ENCODE measurements at regions not wholly inside any gene's neighbourhood (a gene's known extent, or its start where the extent isn't known, plus 50 kb on each side); places are given as distances from the start of the nearest gene placed in this dataset.

DNA sequence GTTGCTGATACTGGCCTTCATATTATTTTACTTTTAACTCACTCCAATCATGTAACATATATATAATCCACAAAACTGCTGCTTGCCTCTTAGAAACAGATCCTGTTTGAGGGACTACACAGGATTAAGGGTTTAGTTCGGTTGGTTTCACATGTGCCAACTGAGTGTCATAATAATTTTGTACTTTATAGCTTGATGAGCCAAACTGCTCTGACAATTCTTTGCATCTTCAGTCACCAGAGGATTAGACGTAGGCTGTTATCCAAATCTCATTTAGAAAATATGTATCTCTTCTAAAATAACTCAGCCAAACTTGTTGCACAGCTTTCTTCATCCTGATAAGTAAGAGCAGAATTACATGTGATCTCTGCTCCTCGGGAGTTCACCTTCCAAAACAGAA, 643.6 kb upstream of the PTCHD4 start:
- Mint-ChIP-seq H3K27me3 (ENCODE audit: low read depth, poor library complexity) (no peaks in the 10 kb centered on the region), H3K27ac (no peak overlapping the region), H3K36me3 (ENCODE audit: low read depth) (no peaks in the 10 kb centered on the region), H3K9me3 (no peaks in the 10 kb centered on the region), H3K4me3 (no peak overlapping the region), H3K4me1 (no peaks in the 10 kb centered on the region)
- no peak for DNase-seq
- TF ChIP-seq CTCF (IDR thresholded peaks at IDR 0.05) = no peak

GRCh38 chr6:48750861-48751260, 639.9 kb upstream of the PTCHD4 start:
- Mint-ChIP-seq H3K36me3 (ENCODE audit: low read depth) (no peaks in the 10 kb centered on the region), H3K4me3 (no peak overlapping the region), H3K4me1 (no peaks in the 10 kb centered on the region), H3K27me3 (ENCODE audit: low read depth, poor library complexity) (no peaks in the 10 kb centered on the region), H3K9me3 (no peaks in the 10 kb centered on the region), H3K27ac (no peak overlapping the region)
- DNase-seq = no peak
- no peak for TF ChIP-seq CTCF (IDR thresholded peaks at IDR 0.05)

DNA sequence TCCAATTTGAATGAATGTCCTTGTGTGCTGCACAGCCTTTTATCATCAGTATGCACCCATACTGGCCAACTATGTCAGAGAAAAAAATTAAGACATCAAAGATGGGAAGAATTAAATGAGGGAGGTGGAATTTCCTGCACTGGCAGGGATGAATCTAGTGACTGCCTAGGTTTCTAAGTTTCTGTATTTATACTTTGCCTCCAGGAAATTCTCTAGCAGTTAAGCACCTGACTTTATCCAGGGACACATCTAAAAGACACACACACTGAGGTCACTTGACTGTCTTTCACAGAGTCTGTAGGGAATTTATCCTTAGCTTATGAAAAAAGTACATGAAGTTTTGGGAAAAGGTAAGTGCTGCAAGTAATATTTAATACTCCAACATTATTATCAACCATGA, 636.5 kb upstream of the PTCHD4 start:
- no peaks in the 10 kb centered on the region for H3K4me1 Mint-ChIP-seq

DNA sequence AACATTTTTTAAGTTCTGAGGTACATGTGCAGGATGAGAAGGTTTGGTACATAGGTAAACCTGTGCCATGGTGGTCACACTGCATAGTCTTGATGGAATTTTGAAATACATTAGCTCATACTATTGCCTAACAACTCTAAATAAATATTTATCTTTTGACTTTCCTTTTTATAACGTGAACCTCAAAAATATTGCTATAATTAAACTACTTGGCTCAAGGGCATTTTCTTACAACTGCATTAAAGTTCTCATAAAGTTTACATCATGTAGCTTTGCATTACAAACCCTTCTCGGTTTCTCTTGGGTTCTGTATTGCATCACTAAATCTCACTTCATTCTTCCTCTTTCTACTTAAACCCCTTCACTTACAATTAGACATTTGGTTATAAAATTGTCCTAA, 636.0 kb upstream of the PTCHD4 start:
- Mint-ChIP-seq H3K27ac (no peak overlapping the region), H3K36me3 (ENCODE audit: low read depth) (no peaks in the 10 kb centered on the region), H3K4me1 (no peaks in the 10 kb centered on the region), H3K4me3 (no peak overlapping the region), H3K9me3 (no peaks in the 10 kb centered on the region), H3K27me3 (ENCODE audit: low read depth, poor library complexity) (no peaks in the 10 kb centered on the region)
- DNase-seq = no peak
- TF ChIP-seq CTCF (IDR thresholded peaks at IDR 0.05) = no peak

More for the DNA sequence above, 636.5 kb upstream of the PTCHD4 start:
- Mint-ChIP-seq H3K27me3 (ENCODE audit: low read depth, poor library complexity) (no peaks in the 10 kb centered on the region), H3K9me3 (no peaks in the 10 kb centered on the region), H3K4me3 (no peak overlapping the region), H3K36me3 (ENCODE audit: low read depth) (no peaks in the 10 kb centered on the region), H3K27ac (no peak overlapping the region)
- DNase-seq = no peak
- no peak for TF ChIP-seq CTCF (IDR thresholded peaks at IDR 0.05)

DNA sequence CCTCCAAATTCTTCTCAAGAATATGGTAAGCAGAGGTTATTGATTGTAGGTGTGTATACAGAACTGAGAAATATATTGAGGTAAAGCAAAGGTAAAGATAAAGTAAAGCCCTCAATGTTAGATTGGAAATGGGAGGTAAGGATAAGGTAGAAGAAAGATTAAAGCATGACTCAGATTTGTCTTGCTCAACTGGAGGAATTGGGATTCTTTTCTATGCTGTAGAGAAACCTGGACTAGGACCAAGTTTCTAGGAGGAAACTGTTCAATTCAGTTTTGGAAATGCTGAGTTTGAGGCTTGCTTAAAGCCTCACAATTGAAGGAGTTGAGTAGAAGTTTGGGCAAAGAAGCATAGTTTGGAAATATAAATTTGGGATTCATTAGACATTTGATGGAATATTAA, 634.0 kb upstream of the PTCHD4 start:
- Mint-ChIP-seq H3K9me3 (no peaks in the 10 kb centered on the region), H3K27ac (no peak overlapping the region), H3K4me1 (no peaks in the 10 kb centered on the region), H3K36me3 (ENCODE audit: low read depth) (no peaks in the 10 kb centered on the region), H3K27me3 (ENCODE audit: low read depth, poor library complexity) (no peaks in the 10 kb centered on the region), H3K4me3 (no peak overlapping the region)
- TF ChIP-seq CTCF (IDR thresholded peaks at IDR 0.05) = no peak
- no peak for DNase-seq

- Mint-ChIP-seq H3K4me3 (no peak overlapping the region), H3K4me1 (no peaks in the 10 kb centered on the region), H3K27me3 (ENCODE audit: low read depth, poor library complexity) (no peaks in the 10 kb centered on the region), H3K36me3 (ENCODE audit: low read depth) (no peaks in the 10 kb centered on the region), H3K27ac (no peak overlapping the region), H3K9me3 (no peaks in the 10 kb centered on the region)
- DNase-seq = no peak
- TF ChIP-seq CTCF (IDR thresholded peaks at IDR 0.05) = no peak
Observed at GRCh38 chr6:48743738-48744137, 632.7 kb upstream of the PTCHD4 start.
